ENCODE measurements at regions not wholly inside any gene's neighbourhood (a gene's known extent, or its start where the extent isn't known, plus 50 kb on each side); places are given as distances from the start of the nearest gene placed in this dataset.
A peak's percentile ranks its signal among the peaks of the same experiment; 100 is the strongest.

- DNase-seq = no peak
Measured at GRCh38 chr22:46067159-46068111, 82.9 kb upstream of the PPARA start.

DNA sequence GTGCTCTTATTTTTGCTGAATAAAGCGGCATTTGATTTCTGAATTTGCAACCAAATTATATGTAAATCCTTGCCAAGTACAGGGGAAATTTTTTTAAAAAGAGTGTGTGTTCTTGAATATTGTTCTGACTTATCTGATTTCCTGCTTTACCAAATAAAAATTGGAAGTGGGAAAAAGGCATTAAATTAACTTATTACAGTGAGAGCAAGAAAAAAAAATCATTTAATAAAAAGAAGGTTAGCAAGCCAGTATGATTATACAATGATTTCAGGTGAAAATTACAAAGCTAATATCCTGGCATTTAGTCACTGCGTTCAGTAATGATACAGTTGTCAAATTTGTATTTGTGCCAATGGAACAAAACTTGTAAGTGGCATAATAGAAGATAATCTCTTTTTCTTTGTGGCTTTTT lies 82.1 kb upstream of the PPARA start:
- no peak for DNase-seq

GRCh38 chr22:46068593-46069491 lies 81.5 kb upstream of the PPARA start:
- no peak for DNase-seq

DNA sequence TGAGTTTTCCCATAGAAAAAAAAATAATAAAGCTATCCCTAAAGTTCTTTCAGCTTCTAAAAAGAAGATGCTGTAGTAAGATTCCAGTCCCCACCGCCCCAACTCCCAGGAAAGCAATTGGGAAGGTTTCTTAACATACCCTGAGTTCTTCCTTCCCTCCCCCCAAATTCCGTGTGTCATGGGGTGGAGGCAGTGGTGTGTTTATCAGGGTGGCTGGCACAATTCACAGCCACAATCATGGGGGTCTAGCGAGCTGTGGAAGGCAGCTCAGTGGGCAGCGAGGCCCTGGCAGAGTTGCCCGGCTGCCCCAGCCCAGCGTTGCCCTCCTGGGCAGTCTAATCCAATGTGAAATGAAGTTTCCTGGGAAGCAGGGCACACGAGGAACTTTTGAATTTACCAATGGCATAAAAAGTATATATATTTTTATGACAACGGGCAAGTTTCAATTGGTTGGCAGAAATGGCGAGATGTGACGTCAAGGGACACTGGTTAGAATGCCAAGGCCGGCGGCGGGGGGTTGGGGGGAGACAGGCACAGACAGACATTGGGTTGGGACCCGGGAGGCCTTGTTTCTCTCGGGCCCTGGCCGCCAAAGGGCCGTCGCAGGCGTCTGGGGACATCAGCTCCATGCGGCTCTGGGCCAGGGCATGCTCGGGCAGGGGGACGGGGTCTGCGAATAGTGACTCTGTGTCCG lies 80.7 kb upstream of the PPARA start:
- peak; percentile 63 for DNase-seq

DNA sequence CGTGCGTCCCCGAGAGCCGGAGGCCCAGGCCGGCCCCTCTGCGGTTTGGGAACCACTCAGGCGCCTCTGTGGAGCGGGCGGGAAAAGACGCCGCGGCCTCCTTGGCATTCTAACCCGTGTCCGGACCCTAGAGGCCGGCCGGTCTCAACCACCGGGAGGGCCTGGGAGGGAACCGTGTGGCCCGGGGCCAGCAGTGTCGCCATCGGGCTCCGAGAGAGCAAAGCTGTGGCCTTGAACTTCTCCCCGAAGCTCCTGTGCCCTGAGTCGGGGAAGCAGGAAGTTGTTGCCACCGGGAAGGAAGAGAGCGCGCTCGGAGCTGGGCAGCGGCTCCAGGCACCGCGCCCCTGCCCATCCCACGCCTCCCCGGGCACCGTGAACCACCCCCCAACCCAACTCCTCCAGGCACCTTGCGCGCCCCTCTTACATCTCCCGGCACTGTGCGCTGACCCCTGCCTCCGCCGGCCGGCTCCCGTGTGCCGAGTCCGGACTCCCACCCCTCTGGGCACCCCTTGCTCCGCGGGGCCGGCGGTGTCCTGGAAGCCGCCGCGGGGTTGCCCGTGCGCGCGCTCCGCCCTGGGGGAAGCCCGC lies 80.0 kb upstream of the PPARA start:
- DNase-seq = no peak

GRCh38 chr22:46070803-46071450 lies 79.4 kb upstream of the PPARA start:
- DNase-seq = no peak

DNA sequence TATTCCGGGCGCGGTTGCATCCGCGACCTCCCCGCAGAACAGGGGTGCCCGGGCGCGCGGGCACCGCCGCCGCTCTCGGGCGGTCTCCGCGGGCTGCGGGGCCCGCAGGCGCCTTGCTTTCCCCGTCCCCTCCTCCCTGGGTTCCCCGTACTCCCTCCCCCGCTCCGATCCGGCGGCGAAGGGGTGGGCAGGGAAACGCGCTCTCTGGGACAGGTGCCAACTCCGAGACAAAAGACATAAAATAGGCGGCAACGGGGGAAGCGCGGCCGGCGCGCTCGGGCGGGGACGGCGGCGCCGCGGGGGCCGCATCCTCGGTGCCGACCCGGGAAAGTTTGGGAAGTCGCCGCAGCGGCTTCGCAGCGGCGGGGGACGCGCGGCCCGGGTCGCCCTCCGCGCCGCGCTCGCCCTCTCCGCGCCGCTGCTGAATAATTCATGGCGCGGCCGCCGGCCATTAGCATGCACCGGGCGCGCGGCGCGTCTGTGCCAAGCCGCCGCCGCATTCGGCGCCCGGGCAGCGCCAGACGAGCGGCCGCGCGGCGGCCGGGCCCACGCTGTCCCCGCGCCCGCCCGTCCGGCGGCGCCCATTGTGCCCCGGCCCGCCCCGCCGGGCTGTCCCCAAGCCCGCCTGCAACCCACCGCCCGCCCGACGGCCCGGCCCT lies 78.7 kb upstream of the PPARA start:
- peak; percentile 73 for DNase-seq

DNA sequence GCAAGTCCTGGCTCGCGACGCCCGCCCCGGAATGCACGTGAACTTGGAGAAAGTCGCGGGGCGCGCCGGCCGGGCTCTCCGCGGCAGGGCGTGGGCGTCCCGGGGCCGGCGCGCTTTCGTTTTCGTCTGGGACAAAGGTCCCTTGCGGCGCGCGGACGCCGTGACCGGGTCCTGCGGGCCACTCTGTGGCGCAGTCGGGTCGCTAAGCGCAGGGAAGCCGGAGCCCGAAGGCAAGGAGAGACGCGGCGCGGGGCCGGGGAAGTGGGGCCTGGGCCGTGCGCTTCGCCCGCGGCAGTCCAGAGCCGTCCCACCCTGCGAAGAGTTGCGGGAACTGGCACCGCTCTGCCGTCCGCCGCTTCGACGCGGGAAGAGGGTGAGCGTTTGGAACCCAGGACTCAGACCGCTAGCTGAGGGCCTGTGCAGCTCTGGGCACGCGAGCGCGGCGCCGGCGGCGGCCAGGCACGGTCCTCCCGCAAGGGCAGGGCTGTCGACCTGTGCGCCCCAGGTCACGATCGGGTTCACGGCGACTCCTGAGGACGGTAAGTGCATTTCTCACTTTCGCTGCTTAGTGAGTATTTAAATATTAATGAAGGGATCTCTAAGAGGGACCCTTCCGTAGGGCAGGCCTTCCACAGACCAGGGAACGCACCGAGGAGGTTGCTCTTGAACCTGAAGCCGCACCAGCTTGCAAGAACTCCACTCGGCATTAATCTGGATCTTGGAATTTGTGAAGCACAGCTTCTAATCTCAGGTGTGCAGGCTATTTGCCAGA lies 78.0 kb upstream of the PPARA start:
- no peak for DNase-seq

DNA sequence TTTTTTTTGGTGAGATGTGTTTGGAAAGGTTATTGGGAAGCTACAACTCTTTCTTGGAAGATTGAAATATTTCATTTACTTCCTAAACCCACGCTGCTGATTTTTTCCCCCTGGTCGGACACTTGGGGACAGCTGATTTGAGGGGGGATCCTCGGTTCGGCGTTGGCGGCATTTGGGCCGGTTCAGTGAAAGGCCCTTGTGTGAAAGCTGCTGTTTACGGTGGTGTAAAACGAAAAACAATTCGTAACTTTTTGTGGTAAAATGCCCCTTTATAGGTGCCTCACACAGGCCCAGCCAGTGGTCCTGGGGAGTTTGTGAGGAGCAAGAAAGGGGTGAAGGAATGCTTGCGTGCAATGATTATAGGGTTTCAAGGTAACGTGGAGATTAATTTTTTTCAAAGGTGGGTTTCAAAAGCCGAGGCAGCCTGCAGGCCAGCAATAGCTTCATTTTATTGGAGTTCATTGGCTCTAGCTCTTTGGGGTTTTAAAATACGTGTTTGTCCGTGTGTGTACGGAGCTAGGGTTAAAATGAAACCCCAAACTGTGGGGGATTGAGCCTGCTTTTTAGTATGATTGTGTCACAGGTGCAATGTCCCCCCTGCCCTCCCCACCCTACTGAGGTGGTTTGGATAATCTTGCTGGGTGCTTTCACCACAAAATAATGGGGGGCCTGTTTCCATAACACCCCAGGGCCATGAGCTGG lies 77.2 kb upstream of the PPARA start:
- no peak for DNase-seq

DNA sequence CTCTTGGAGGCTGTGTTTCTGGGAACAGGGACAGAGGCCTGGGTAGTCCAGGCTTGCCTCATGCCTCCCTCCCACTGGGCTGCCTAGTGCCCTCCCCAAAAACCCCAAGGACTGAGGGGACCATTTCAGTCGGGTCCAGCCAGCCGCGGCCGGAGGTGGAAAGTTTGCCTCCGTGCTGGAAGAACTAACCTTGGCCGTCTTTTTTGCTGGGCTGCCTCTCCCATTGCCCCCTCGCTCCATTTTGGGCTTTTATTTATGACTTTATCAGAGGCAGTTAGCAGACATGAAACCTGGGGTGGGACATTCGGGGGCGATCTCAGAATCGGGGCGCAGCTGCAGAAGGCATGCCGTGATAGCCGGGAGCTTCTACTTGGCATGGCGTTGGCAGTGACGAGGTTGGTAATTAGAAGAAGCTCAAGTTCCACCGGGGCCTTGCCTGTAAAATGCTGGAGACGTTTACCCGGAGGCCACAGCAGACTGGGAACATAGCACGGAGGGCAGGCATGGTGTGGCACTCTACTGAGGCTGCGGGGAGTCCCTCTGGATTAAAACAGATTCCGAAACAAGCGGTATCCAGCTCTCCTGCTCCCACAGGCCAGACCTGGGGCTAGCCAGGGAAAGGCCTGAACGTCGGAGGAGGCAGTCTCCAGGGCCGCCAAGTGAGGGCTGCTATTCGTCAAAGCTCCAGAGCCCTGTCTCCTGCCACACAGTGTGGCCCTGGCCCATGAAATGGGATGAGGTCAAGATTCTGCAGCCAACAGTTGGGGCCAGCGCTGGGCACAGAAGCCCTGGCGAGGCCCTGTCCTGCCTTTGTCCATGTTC lies 76.4 kb upstream of the PPARA start:
- DNase-seq = no peak

GRCh38 chr22:46074771-46075551 lies 75.4 kb upstream of the PPARA start:
- DNase-seq = no peak

DNA sequence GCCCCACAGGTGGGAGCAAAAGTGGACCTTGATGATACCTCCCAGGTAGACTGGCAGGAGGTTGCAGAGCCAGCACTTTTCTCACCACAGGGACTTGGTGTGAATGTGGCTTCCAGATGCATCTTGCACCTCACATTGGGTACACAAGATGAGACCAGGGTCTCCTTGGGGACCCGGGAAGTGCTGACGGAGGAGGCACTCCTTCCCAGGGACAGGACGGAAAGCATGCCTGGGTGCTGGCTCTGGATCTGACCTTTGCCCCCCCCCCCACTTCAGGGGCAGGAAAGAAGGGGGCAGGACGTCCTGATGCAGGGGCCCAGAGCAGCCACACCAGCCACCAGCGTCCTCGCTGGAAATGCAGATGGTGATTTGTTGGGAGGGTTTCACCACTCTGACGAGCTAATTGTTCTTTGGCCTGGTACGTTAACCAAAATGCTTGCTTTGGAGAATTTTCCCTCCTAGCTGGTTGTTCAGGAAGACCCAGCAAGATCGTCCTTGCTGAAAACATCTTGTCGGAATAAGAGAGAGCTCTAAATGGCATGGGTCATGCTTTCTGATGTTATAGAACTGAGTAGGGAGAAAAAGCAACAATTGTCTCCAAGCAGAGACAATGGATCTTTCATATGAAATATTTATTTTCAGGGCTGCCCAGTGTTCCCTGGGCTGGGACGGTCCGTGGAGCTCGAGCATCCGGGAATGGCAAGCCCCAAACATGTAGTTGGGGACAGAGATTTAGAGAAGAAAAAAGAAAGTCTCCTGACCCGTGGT lies 74.4 kb upstream of the PPARA start:
- DNase-seq = no peak

GRCh38 chr22:46076651-46077339 lies 73.5 kb upstream of the PPARA start:
- no peak for DNase-seq

- DNase-seq = no peak
Measured at GRCh38 chr22:46077669-46078099, 72.6 kb upstream of the PPARA start.

GRCh38 chr22:46078241-46079092 lies 71.9 kb upstream of the PPARA start:
- no peak for DNase-seq

Measured in GOT3 (cell line).